Ishikawa (cell line): ENCODE measurements at regions not wholly inside any gene's neighbourhood (a gene's known extent, or its start where the extent isn't known, plus 50 kb on each side); places are given as distances from the start of the nearest gene placed in this dataset.

Source experiments
- CEBPB ChIP-seq: IDR thresholded peaks from 2 replicates; pipeline ENCODE4 v1.6.1; 2012
- CREB1 ChIP-seq: IDR thresholded peaks from 2 replicates; pipeline ENCODE4 v1.6.1; 2012; ENCODE audit warnings: low read depth
- EGR1 ChIP-seq: IDR thresholded peaks from 2 replicates; pipeline ENCODE4 v1.6.1; 2012
- EP300 ChIP-seq: IDR thresholded peaks from 2 replicates; pipeline ENCODE4 v1.6.1; 2012; ENCODE audit warnings: borderline replicate concordance
- FOXM1 ChIP-seq: IDR thresholded peaks from 2 replicates; pipeline ENCODE4 v1.6.1; 2012; ENCODE audit warnings: low read depth, borderline replicate concordance
- MAX ChIP-seq: IDR thresholded peaks from 2 replicates; pipeline ENCODE4 v1.6.1; 2012
- RAD21 ChIP-seq: IDR thresholded peaks from 2 replicates; pipeline ENCODE4 v1.6.1; 2012; ENCODE audit warnings: low read depth
- REST ChIP-seq: IDR thresholded peaks from 2 replicates; pipeline ENCODE4 v1.6.1; 2012; ENCODE audit warnings: low read depth, mild to moderate bottlenecking
- TAF1 ChIP-seq: IDR thresholded peaks from 2 replicates; pipeline ENCODE4 v1.6.1; 2012; ENCODE audit warnings: low read depth, mild to moderate bottlenecking
- TCF12 ChIP-seq: IDR thresholded peaks from 2 replicates; pipeline ENCODE4 v1.6.1; 2012; ENCODE audit warnings: low read depth
- TEAD4 ChIP-seq: IDR thresholded peaks from 2 replicates; pipeline ENCODE4 v1.6.1; 2012
- YY1 ChIP-seq: IDR thresholded peaks from 2 replicates; pipeline ENCODE4 v1.6.1; 2012; ENCODE audit warnings: low read depth

- TF ChIP-seq CEBPB (no peak), TAF1 (no peak), CREB1 (no peak), EGR1 (no peak), FOXM1 (no peak), TEAD4 (no peak), EP300 (no peak), YY1 (no peak), MAX (no peak), RAD21 (peak; percentile 50), REST (no peak), TCF12 (no peak)
These were observed 84.5 kb upstream of the TLK1 start for GRCh38 chr2:171244970-171245782.
